K562 (cell line): ENCODE measurements at regions not wholly inside any gene's neighbourhood (a gene's known extent, or its start where the extent isn't known, plus 50 kb on each side); places are given as distances from the start of the nearest gene placed in this dataset.

Experiments
- ATAC-seq: fragments of 200-7000 bp; cut with Tn5 transposase; 3 replicates; pipeline ENCODE4 v1.9.1; 2020; ENCODE audit warnings: moderate library complexity
- BruUV-seq: library from RNA; stranded (reverse); fragments of 400-500 nt; replicated peaks from 2 replicates; lab custom pipeline; 2021; lab: Mats Ljungman, UMichigan
- CTCF ChIA-PET: fragments of 300-600 bp; formaldehyde crosslinking; extraction: SDS; loops from one replicate; lab custom pipeline; 2021; ENCODE audit warnings: low intra/inter-chr PET ratio; lab: Yijun Ruan, JAX
- POLR2A ChIA-PET: fragments of 300-600, 350-650 bp; sonication (Branson Sonifier 250); formaldehyde crosslinking; extraction: SDS; loops from one replicate; lab custom pipeline; 2021; ENCODE audit warnings: antibody characterized with exemption, inconsistent platforms; lab: Yijun Ruan, JAX
- DNase-seq, 4 experiments: peaks; one replicate each; pipeline versions ENCODE4 v3.0.0 to v3.0.0-alpha.2; 2011 to 2018; ENCODE audit warnings: low spot score in 3 of 4, mixed read lengths in 3 of 4; ENCODE audit errors: extremely low read depth in 1 of 4
- FAIRE-seq: peaks from 2 replicates; lab custom pipeline; 2011; peaks lifted over from hg19 to GRCh38; lab: Jason Lieb, UNC
- H2AFZ ChIP-seq: 2 replicates; pipeline ENCODE4 v1.6.0; 2011; ENCODE audit warnings: low read depth, low read length, control low read depth, inconsistent platforms
- H3K27ac ChIP-seq: fragments of 200-600 bp; 3 replicates; pipeline ENCODE4 v1.8.0; 2011; ENCODE audit warnings: low read depth, mild to moderate bottlenecking, control low read depth, inconsistent platforms, low read length, moderate library complexity, mixed read lengths; ENCODE audit errors: extremely low read depth
- H3K27me3 ChIP-seq, 2 experiments: fragments of 300-600 bp in 1 of 2; 2 replicates in 1 of 2; 3 replicates in 1 of 2; pipeline versions ENCODE4 v1.6.0 to v1.8.0; 2011; ENCODE audit warnings: inconsistent platforms in 2 of 2, low read length in 2 of 2, mild to moderate bottlenecking in 1 of 2, mixed read lengths in 1 of 2, moderate library complexity in 1 of 2; ENCODE audit not compliant: control insufficient read depth in 2 of 2, insufficient read depth in 2 of 2
- H3K36me3 ChIP-seq: fragments of 300-600 bp; 3 replicates; pipeline ENCODE4 v1.8.0; 2011; ENCODE audit warnings: mild to moderate bottlenecking, low read length, inconsistent platforms; ENCODE audit not compliant: control insufficient read depth, insufficient read depth
- H3K4me1 ChIP-seq, 2 experiments: fragments of 200-600 bp in 1 of 2; replicated peaks in 1 of 2; 2 replicates in 1 of 2; 3 replicates in 1 of 2; pipeline versions ENCODE4 v1.5.1 to v1.8.0; 2011; ENCODE audit warnings: inconsistent platforms in 2 of 2, low read length in 2 of 2, mild to moderate bottlenecking in 1 of 2, mixed read lengths in 1 of 2, moderate library complexity in 1 of 2; ENCODE audit not compliant: control insufficient read depth in 2 of 2, insufficient read depth in 2 of 2
- H3K4me2 ChIP-seq: 2 replicates; pipeline ENCODE4 v1.6.1; 2011; ENCODE audit warnings: low read length, control low read depth, inconsistent platforms, mixed read lengths; ENCODE audit not compliant: insufficient read depth
- H3K4me3 ChIP-seq: fragments of 200-600 bp; sonication (generic), shearing (Covaris generic); 2 replicates; pipeline ENCODE4 v1.5.1; 2016; ENCODE audit warnings: control low read depth, inconsistent platforms
- H3K79me2 ChIP-seq: fragments of 200-600 bp; 3 replicates; pipeline ENCODE4 v1.8.0; 2011; ENCODE audit warnings: low read length, inconsistent platforms; ENCODE audit not compliant: control insufficient read depth, insufficient read depth
- H3K9ac ChIP-seq, 2 experiments: 2 replicates each; pipeline versions ENCODE4 v1.6.0 to v1.6.1; 2011; ENCODE audit warnings: low read depth in 2 of 2, low read length in 2 of 2, control low read depth in 1 of 2, inconsistent platforms in 1 of 2, mild to moderate bottlenecking in 1 of 2, mixed read lengths in 1 of 2; ENCODE audit not compliant: insufficient read depth in 1 of 2
- H3K9me1 ChIP-seq: one replicate; pipeline ENCODE4 v1.6.0; 2011; ENCODE audit warnings: inconsistent platforms, mild to moderate bottlenecking, low read length, moderate library complexity; ENCODE audit not compliant: control insufficient read depth, insufficient read depth
- H3K9me3 ChIP-seq: replicated peaks from 2 replicates; pipeline ENCODE4 v1.5.1; 2011; ENCODE audit warnings: low read depth, low read length, inconsistent platforms; ENCODE audit not compliant: control insufficient read depth, insufficient read depth
- H4K20me1 ChIP-seq: replicated peaks from 2 replicates; pipeline ENCODE4 v1.6.1; 2011; ENCODE audit warnings: low read length, inconsistent platforms, mixed read lengths; ENCODE audit not compliant: control insufficient read depth, insufficient read depth
- HMGXB4 ChIP-seq: sonication (generic); formaldehyde crosslinking; IDR thresholded peaks from 2 replicates; pipeline ENCODE4 v1.8.1; 2023; ENCODE audit warnings: mild to moderate bottlenecking, missing genetic modification reagents
- KDM5B ChIP-seq: fragments of 200-600 bp; sonication (generic); IDR thresholded peaks from 2 replicates; pipeline ENCODE4 v1.6.1; 2012; ENCODE audit warnings: low read depth, mild to moderate bottlenecking, moderate library complexity, low read length, control low read depth, inconsistent platforms; ENCODE audit not compliant: insufficient replicate concordance
- KLF1 ChIP-seq: fragments of 450-650 bp; IDR thresholded peaks from 2 replicates; pipeline ENCODE4 v1.6.1; 2016; ENCODE audit warnings: missing genetic modification characterization, missing compliant biosample characterization
- NCOA1 ChIP-seq: fragments of 450-650 bp; IDR thresholded peaks from 2 replicates; pipeline ENCODE4 v1.6.1; 2016; ENCODE audit warnings: low read depth
- THRA ChIP-seq: fragments of 450-650 bp; IDR thresholded peaks from 2 replicates; pipeline ENCODE4 v1.6.1; 2017; ENCODE audit warnings: mild to moderate bottlenecking, moderate library complexity
- U2AF1 ChIP-seq: fragments of 200-400 bp; formaldehyde crosslinking; optimal IDR thresholded peaks from 2 replicates; pipeline ENCODE3; 2017; ENCODE audit warnings: mild to moderate bottlenecking, low read depth, low read length, moderate library complexity
- ZNF232 ChIP-seq: sonication (generic); formaldehyde crosslinking; IDR thresholded peaks from 2 replicates; pipeline ENCODE4 v1.8.0; 2022; ENCODE audit warnings: mild to moderate bottlenecking, missing genetic modification reagents
- ZNF280A ChIP-seq: fragments of 450-650 bp; IDR thresholded peaks from 2 replicates; pipeline ENCODE4 v1.6.1; 2018; ENCODE audit warnings: mild to moderate bottlenecking, low read depth; ENCODE audit not compliant: partially characterized antibody
- ZNF347 ChIP-seq: fragments of 450-650 bp; formaldehyde crosslinking; IDR thresholded peaks from 2 replicates; pipeline ENCODE4 v1.4.0; 2020; ENCODE audit warnings: low read depth, mild to moderate bottlenecking, moderate library complexity
- ZNF384 ChIP-seq: IDR thresholded peaks from 2 replicates; pipeline ENCODE4 v1.6.1; 2012; ENCODE audit warnings: low read depth, low read length, improper control_type of control experiment
- ZNF609 ChIP-seq: sonication (generic); formaldehyde crosslinking; IDR thresholded peaks from 2 replicates; pipeline ENCODE4 v1.8.1; 2023; ENCODE audit warnings: missing genetic modification reagents, mild to moderate bottlenecking, borderline replicate concordance
- ZNF707 ChIP-seq: fragments of 250-450 bp; sonication (Bioruptor Pico); conservative IDR thresholded peaks from 2 replicates; pipeline ENCODE4 v1.8.0; 2022; ENCODE audit warnings: inconsistent platforms, mild to moderate bottlenecking, moderate library complexity
- WGBS: fragments of 100-300 bp; shearing (Covaris generic); methylation state at CpG from one replicate; pipeline ENCODE4 v1.1.6; 2016; ENCODE audit warnings: low coverage, mixed read lengths; ENCODE audit not compliant: insufficient coverage; ENCODE audit errors: missing lambda C conversion rate; 5-methylcytosine and 5-hydroxymethylcytosine counted together
- in situ Hi-C: fragments of 300-500 bp; cut with MboI; formaldehyde crosslinking; loops from 4 replicates; pipeline ENCODE4 v1.15.0; 2018; ENCODE audit warnings: inconsistent platforms, mixed read lengths
- intact Hi-C: fragments of 100-400 bp; cut with micrococcal nuclease; formaldehyde crosslinking; loops from 2 replicates; pipeline ENCODE4 v1.14.2; 2022

GRCh38 chr7:113731571-113731970 lies 187.2 kb downstream of the PPP1R3A start:
- intact Hi-C loops, result no loop called here
- Histone ChIP-seq H3K9ac (no peak overlapping the region), H3K27me3 (no peaks in the 10 kb centered on the region), H4K20me1 (no peaks in the 10 kb centered on the region), H3K4me2 (no peak overlapping the region), H3K9me3 (no peaks in the 10 kb centered on the region), H3K36me3 (no peaks in the 10 kb centered on the region), H3K4me3 (no peak overlapping the region), H2AFZ (no peak overlapping the region), H3K27ac (no peak overlapping the region), H3K9me1 (no peaks in the 10 kb centered on the region), H3K79me2 (no peaks in the 10 kb centered on the region), H3K4me1 (no peaks in the 10 kb centered on the region)
- DNase-seq (no peak), FAIRE-seq (no peak), ATAC-seq (no peak)
- in situ Hi-C loops, result no loop called here
- 1% methylated on average over 3 of the region's 3 CpGs for WGBS
- CTCF ChIA-PET, result no interaction called here
- POLR2A ChIA-PET, result no interaction called here
- no TSS peak for BruUV-seq
- TF ChIP-seq ZNF609 (CRISPR knock-in tag), result no peak
- no peak for TF ChIP-seq ZNF384
- no peak for TF ChIP-seq KDM5B
- TF ChIP-seq ZNF707 (CRISPR knock-in tag), result no peak
- no peak for TF ChIP-seq ZNF280A
- no peak for TF ChIP-seq NCOA1
- no peak for TF ChIP-seq HMGXB4 (CRISPR knock-in tag)
- TF ChIP-seq KLF1, result no peak
- no peak for TF ChIP-seq THRA
- TF ChIP-seq U2AF1, result no peak
- TF ChIP-seq ZNF347 (CRISPR knock-in tag), result no peak
- no peak for TF ChIP-seq ZNF232
